ENCODE measurements at regions not wholly inside any gene's neighbourhood (a gene's known extent, or its start where the extent isn't known, plus 50 kb on each side); places are given as distances from the start of the nearest gene placed in this dataset.

GRCh38 chr3:81045976-81046375 is 715.5 kb downstream of the GBE1 start:
- DNase-seq (ENCODE audit: low spot score) = no peak

- no peak for DNase-seq (ENCODE audit: low spot score)
Measured at GRCh38 chr3:81045246-81045645, 716.2 kb downstream of the GBE1 start.

GRCh38 chr3:81043660-81044199 is 717.7 kb downstream of the GBE1 start:
- DNase-seq (ENCODE audit: low spot score) = no peak

GRCh38 chr3:81043009-81043408 is 718.4 kb downstream of the GBE1 start:
- DNase-seq (ENCODE audit: low spot score) = no peak

GRCh38 chr3:81041331-81041730 is 720.1 kb downstream of the GBE1 start:
- no peak for DNase-seq (ENCODE audit: low spot score)

- DNase-seq (ENCODE audit: low spot score) = no peak
Measured at GRCh38 chr3:81040107-81040506, 721.3 kb downstream of the GBE1 start.

- DNase-seq (ENCODE audit: low spot score) = no peak
Measured at GRCh38 chr3:81033684-81034083, 727.8 kb downstream of the GBE1 start.

GRCh38 chr3:81033185-81033584 is 728.3 kb downstream of the GBE1 start:
- no peak for DNase-seq (ENCODE audit: low spot score)

- DNase-seq (ENCODE audit: low spot score) = no peak
Measured at GRCh38 chr3:81029861-81030260, 731.6 kb downstream of the GBE1 start.

- DNase-seq (ENCODE audit: low spot score) = no peak
Measured at GRCh38 chr3:81027344-81027743, 734.1 kb downstream of the GBE1 start.

- no peak for DNase-seq (ENCODE audit: low spot score)
Measured at GRCh38 chr3:81024560-81024959, 736.9 kb downstream of the GBE1 start.

GRCh38 chr3:81022339-81022738 is 739.1 kb downstream of the GBE1 start:
- no peak for DNase-seq (ENCODE audit: low spot score)

GRCh38 chr3:81013360-81013759 is 748.1 kb downstream of the GBE1 start:
- DNase-seq (ENCODE audit: low spot score) = no peak

- no peak for DNase-seq (ENCODE audit: low spot score)
Measured at GRCh38 chr3:81005992-81006391, 755.5 kb downstream of the GBE1 start.

- no peak for DNase-seq (ENCODE audit: low spot score)
Measured at GRCh38 chr3:81003817-81004216, 757.6 kb downstream of the GBE1 start.

GRCh38 chr3:81003008-81003645 is 758.3 kb downstream of the GBE1 start:
- DNase-seq (ENCODE audit: low spot score) = no peak

- no peak for DNase-seq (ENCODE audit: low spot score)
Measured at GRCh38 chr3:80999481-80999880, 762.0 kb downstream of the GBE1 start.

- DNase-seq (ENCODE audit: low spot score) = no peak
Measured at GRCh38 chr3:80998022-80998421, 763.4 kb downstream of the GBE1 start.

- no peak for DNase-seq (ENCODE audit: low spot score)
Measured at GRCh38 chr3:80997622-80998021, 763.8 kb downstream of the GBE1 start.

GRCh38 chr3:80994767-80995166 is 766.7 kb downstream of the GBE1 start:
- no peak for DNase-seq (ENCODE audit: low spot score)

- no peak for DNase-seq (ENCODE audit: low spot score)
Measured at GRCh38 chr3:80994085-80994665, 767.3 kb downstream of the GBE1 start.

GRCh38 chr3:80993241-80993945 is 768.1 kb downstream of the GBE1 start:
- no peak for DNase-seq (ENCODE audit: low spot score)

GRCh38 chr3:80983753-80984152 is 777.7 kb downstream of the GBE1 start:
- no peak for DNase-seq (ENCODE audit: low spot score)

All from pons (tissue), 1 donor.